Activated naive CD8-positive, alpha-beta T cell treated with anti-CD3 and anti-CD28 coated beads, Interleukin-2, amount 50 U/mL, for 24 hours (primary cell): ENCODE measurements at regions not wholly inside any gene's neighbourhood (a gene's known extent, or its start where the extent isn't known, plus 50 kb on each side); places are given as distances from the start of the nearest gene placed in this dataset.
"Not testable (repeated sequence)": the region's sequence is repeated elsewhere in the genome, so short reads cannot be mapped to it uniquely, and the experiment has no call there.

Experiments
- ATAC-seq: fragments of 150-1000 bp; cut with Tn5 transposase; one replicate; pipeline ENCODE4 v1.10.0; 2021
- DNase-seq: peaks from one replicate; pipeline ENCODE4 v3.0.0; 2021
- H3K27ac Mint-ChIP-seq: one replicate; pipeline ENCODE4 v1.8.0; 2021; ENCODE audit warnings: mild to moderate bottlenecking, mixed read lengths
- H3K27me3 Mint-ChIP-seq: one replicate; pipeline ENCODE4 v1.8.0; 2021; ENCODE audit warnings: mixed read lengths
- H3K36me3 Mint-ChIP-seq: one replicate; pipeline ENCODE4 v1.8.0; 2021; ENCODE audit warnings: low read depth, mixed read lengths
- H3K4me1 Mint-ChIP-seq: one replicate; pipeline ENCODE4 v1.8.0; 2021; ENCODE audit warnings: mixed read lengths
- H3K4me3 Mint-ChIP-seq: one replicate; pipeline ENCODE4 v1.8.0; 2021; ENCODE audit warnings: mild to moderate bottlenecking, moderate library complexity, mixed read lengths
- H3K9me3 Mint-ChIP-seq: one replicate; pipeline ENCODE4 v1.8.0; 2021; ENCODE audit warnings: mixed read lengths

GRCh38 chr4:66404141-66404540, 733.9 kb upstream of the EPHA5 start:
- no peaks in the 10 kb centered on the region for H3K4me1 Mint-ChIP-seq
- H3K36me3 Mint-ChIP-seq, result no peaks in the 10 kb centered on the region
- H3K4me3 Mint-ChIP-seq, result no peak overlapping the region
- ATAC-seq (no peak), DNase-seq (no peak)
- H3K27me3 Mint-ChIP-seq, result no peaks in the 10 kb centered on the region
- H3K9me3 Mint-ChIP-seq, result peaks cover 10% of the 10 kb centered on the region
- H3K27ac Mint-ChIP-seq, result no peak overlapping the region

GRCh38 chr4:66376921-66377320, 706.6 kb upstream of the EPHA5 start:
- no peaks in the 10 kb centered on the region for H3K4me1 Mint-ChIP-seq
- ATAC-seq (no peak), DNase-seq (no peak)
- H3K27me3 Mint-ChIP-seq, result no peaks in the 10 kb centered on the region
- H3K4me3 Mint-ChIP-seq, result no peak overlapping the region
- no peaks in the 10 kb centered on the region for H3K36me3 Mint-ChIP-seq
- H3K9me3 Mint-ChIP-seq, result peaks cover 4% of the 10 kb centered on the region
- H3K27ac Mint-ChIP-seq, result no peak overlapping the region

- Mint-ChIP-seq H3K36me3 (no peaks in the 10 kb centered on the region), H3K27me3 (no peaks in the 10 kb centered on the region), H3K9me3 (peaks cover 4% of the 10 kb centered on the region), H3K27ac (no peak overlapping the region), H3K4me3 (no peak overlapping the region), H3K4me1 (no peaks in the 10 kb centered on the region)
- DNase-seq, result no peak
- ATAC-seq, result no peak
These were observed 706.1 kb upstream of the EPHA5 start for GRCh38 chr4:66376396-66376795.

DNA sequence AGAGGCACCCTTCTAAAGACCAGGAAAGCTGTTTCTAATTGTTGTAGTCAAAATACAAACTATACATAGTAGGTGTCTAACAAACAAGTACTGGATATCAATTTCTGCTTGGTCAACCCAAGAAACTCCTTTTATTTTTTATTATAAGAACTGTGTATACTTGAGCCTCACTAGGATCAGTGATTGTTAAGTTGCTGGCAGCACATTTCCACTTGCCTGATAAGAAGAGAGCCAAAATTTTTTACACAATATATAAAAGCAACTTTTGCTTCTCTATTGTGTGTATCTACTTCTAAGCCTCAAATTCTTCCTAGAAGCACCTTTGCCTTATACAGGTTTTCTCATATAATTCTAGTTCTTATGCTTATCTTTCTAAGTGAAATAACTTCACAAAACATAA, 703.0 kb upstream of the EPHA5 start:
- no peak overlapping the region for H3K27ac Mint-ChIP-seq
- peaks cover 4% of the 10 kb centered on the region for H3K9me3 Mint-ChIP-seq
- no peak for DNase-seq
- H3K36me3 Mint-ChIP-seq, result no peaks in the 10 kb centered on the region
- no peak overlapping the region for H3K4me3 Mint-ChIP-seq
- H3K27me3 Mint-ChIP-seq, result no peaks in the 10 kb centered on the region
- no peak for ATAC-seq
- no peaks in the 10 kb centered on the region for H3K4me1 Mint-ChIP-seq

GRCh38 chr4:66372706-66373105, 702.4 kb upstream of the EPHA5 start:
- Mint-ChIP-seq H3K4me3 (no peak overlapping the region), H3K27ac (no peak overlapping the region), H3K36me3 (no peaks in the 10 kb centered on the region), H3K9me3 (peaks cover 4% of the 10 kb centered on the region), H3K4me1 (no peaks in the 10 kb centered on the region), H3K27me3 (no peaks in the 10 kb centered on the region)
- no peak for ATAC-seq
- DNase-seq, result no peak

GRCh38 chr4:66367043-66367660, 696.9 kb upstream of the EPHA5 start:
- H3K4me1 Mint-ChIP-seq, result no peaks in the 10 kb centered on the region
- ATAC-seq (no peak), DNase-seq (no peak)
- H3K4me3 Mint-ChIP-seq, result no peak overlapping the region
- peaks cover 5% of the 10 kb centered on the region for H3K9me3 Mint-ChIP-seq
- no peaks in the 10 kb centered on the region for H3K27me3 Mint-ChIP-seq
- no peaks in the 10 kb centered on the region for H3K36me3 Mint-ChIP-seq
- no peak overlapping the region for H3K27ac Mint-ChIP-seq

DNA sequence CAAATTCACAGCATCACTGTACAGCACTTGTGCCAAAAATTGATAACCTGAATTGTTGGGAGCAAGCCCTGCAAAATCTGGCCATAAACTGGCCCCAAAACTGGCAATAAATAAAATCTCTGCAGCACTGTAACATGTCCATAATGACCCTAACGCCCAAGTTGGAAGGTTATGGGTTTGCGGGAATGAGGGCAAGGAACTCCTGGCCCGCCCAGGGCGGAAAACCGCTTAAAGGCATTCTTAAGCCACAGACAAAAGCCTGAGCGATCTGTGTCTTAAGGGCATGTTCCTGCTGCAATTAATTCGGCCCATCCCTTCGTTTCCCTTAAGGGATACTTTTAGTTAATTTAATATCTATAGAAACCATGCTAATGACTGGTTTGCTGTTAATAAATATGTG, 690.1 kb upstream of the EPHA5 start:
- not testable (repeated sequence) for H3K4me1 Mint-ChIP-seq, H3K27ac Mint-ChIP-seq, H3K4me3 Mint-ChIP-seq, H3K27me3 Mint-ChIP-seq, DNase-seq, H3K36me3 Mint-ChIP-seq, ATAC-seq
- peaks cover 11% of the 10 kb centered on the region for H3K9me3 Mint-ChIP-seq

- H3K9me3 Mint-ChIP-seq, result peaks cover 14% of the 10 kb centered on the region
- H3K27me3 Mint-ChIP-seq, result no peaks in the 10 kb centered on the region
- no peak overlapping the region for H3K27ac Mint-ChIP-seq
- DNase-seq (no peak), ATAC-seq (no peak)
- no peaks in the 10 kb centered on the region for H3K4me1 Mint-ChIP-seq
- H3K4me3 Mint-ChIP-seq, result no peak overlapping the region
- no peaks in the 10 kb centered on the region for H3K36me3 Mint-ChIP-seq
These were observed 687.0 kb upstream of the EPHA5 start for GRCh38 chr4:66357316-66357715.

- Mint-ChIP-seq H3K36me3 (no peaks in the 10 kb centered on the region), H3K4me1 (no peaks in the 10 kb centered on the region), H3K9me3 (peaks cover 14% of the 10 kb centered on the region), H3K27ac (no peak overlapping the region), H3K27me3 (no peaks in the 10 kb centered on the region), H3K4me3 (no peak overlapping the region)
- ATAC-seq (no peak), DNase-seq (no peak)
These were observed 685.0 kb upstream of the EPHA5 start for GRCh38 chr4:66355328-66355727.

- no peaks in the 10 kb centered on the region for H3K27me3 Mint-ChIP-seq
- H3K9me3 Mint-ChIP-seq, result peaks cover 23% of the 10 kb centered on the region
- H3K27ac Mint-ChIP-seq, result no peak overlapping the region
- H3K36me3 Mint-ChIP-seq, result no peaks in the 10 kb centered on the region
- DNase-seq, result no peak
- no peaks in the 10 kb centered on the region for H3K4me1 Mint-ChIP-seq
- no peak for ATAC-seq
- no peak overlapping the region for H3K4me3 Mint-ChIP-seq
These were observed 681.5 kb upstream of the EPHA5 start for GRCh38 chr4:66351761-66352160.

DNA sequence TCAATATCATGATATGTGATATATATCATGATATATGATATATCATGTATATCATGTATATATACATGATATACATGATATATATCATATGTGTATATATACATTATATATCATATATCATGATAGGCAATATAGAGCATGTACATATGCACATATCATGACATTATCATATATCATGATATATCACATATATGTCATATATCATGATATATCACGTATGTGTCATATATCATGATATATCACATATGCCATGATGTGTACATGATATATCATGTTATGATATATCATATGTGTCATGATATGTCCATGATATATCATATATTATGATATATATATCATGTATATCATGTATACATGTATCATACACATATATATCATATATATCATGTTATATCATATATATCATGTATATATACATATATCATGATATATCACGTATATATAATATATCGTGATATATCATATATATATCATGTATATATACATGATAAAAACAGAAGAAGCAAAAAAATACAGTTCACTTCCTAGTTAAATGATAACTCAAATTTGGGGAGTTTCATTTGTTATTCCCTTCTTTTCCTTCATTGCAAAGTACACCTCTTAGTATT, 670.1 kb upstream of the EPHA5 start:
- H3K27me3 Mint-ChIP-seq, result no peaks in the 10 kb centered on the region
- ATAC-seq, result no peak
- DNase-seq, result no peak
- H3K27ac Mint-ChIP-seq, result no peak overlapping the region
- H3K36me3 Mint-ChIP-seq, result no peaks in the 10 kb centered on the region
- H3K4me1 Mint-ChIP-seq, result no peaks in the 10 kb centered on the region
- no peak overlapping the region for H3K4me3 Mint-ChIP-seq
- H3K9me3 Mint-ChIP-seq, result peaks cover 11% of the 10 kb centered on the region

DNA sequence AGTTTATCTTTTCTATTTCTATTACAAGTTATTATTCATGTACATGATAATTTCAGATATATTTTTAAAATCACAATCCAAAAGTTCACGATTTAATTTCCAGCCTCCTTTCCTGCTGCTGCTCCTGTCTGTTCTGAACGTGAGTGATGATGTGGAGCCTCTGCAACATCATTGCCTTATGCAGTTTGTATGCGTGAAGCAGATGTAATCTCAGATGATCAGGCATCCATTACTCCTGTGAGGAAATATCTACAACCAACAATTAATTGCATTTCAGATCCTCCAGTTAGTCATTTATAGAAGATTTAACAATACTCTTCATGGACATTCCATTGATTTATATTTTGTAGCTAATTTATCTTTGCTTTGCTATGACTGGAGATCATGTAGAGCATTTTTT, 668.7 kb upstream of the EPHA5 start:
- Mint-ChIP-seq H3K27ac (no peak overlapping the region), H3K4me3 (no peak overlapping the region), H3K9me3 (peaks cover 11% of the 10 kb centered on the region), H3K4me1 (no peaks in the 10 kb centered on the region), H3K27me3 (no peaks in the 10 kb centered on the region), H3K36me3 (no peaks in the 10 kb centered on the region)
- DNase-seq (no peak), ATAC-seq (no peak)

GRCh38 chr4:66331761-66332160, 661.5 kb upstream of the EPHA5 start:
- H3K27ac Mint-ChIP-seq, result no peak overlapping the region
- no peaks in the 10 kb centered on the region for H3K27me3 Mint-ChIP-seq
- H3K36me3 Mint-ChIP-seq, result no peaks in the 10 kb centered on the region
- DNase-seq (no peak), ATAC-seq (no peak)
- peaks cover 7% of the 10 kb centered on the region for H3K9me3 Mint-ChIP-seq
- H3K4me3 Mint-ChIP-seq, result no peak overlapping the region
- no peaks in the 10 kb centered on the region for H3K4me1 Mint-ChIP-seq

DNA sequence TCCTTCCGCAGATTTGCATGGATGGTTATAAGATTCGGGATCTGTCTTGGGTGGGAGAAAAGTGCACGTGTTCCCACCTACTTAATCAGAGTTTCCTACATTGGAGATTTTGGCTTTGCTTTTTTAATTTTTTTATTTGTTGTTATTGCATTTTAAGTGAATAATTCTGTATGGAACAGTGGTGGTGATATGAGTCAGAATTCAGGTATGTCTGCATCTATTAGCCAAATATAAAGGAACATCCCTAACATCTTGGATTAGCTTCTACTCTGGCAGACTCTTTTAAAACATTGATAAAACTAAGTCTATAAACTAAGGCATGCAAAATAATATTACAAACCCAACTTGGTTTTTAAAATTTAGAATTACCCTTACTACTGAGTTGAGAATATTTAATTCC, 659.8 kb upstream of the EPHA5 start:
- Mint-ChIP-seq H3K4me3 (no peak overlapping the region), H3K9me3 (peaks cover 7% of the 10 kb centered on the region), H3K36me3 (no peaks in the 10 kb centered on the region), H3K27me3 (no peaks in the 10 kb centered on the region), H3K4me1 (no peaks in the 10 kb centered on the region), H3K27ac (no peak overlapping the region)
- no peak for ATAC-seq
- DNase-seq, result no peak

- ATAC-seq (no peak), DNase-seq (no peak)
- no peak overlapping the region for H3K27ac Mint-ChIP-seq
- no peaks in the 10 kb centered on the region for H3K27me3 Mint-ChIP-seq
- no peaks in the 10 kb centered on the region for H3K4me1 Mint-ChIP-seq
- H3K9me3 Mint-ChIP-seq, result peaks cover 7% of the 10 kb centered on the region
- no peak overlapping the region for H3K4me3 Mint-ChIP-seq
- no peaks in the 10 kb centered on the region for H3K36me3 Mint-ChIP-seq
These were observed 658.7 kb upstream of the EPHA5 start for GRCh38 chr4:66328803-66329574.
